ENCODE measurements at regions not wholly inside any gene's neighbourhood (a gene's known extent, or its start where the extent isn't known, plus 50 kb on each side); places are given as distances from the start of the nearest gene placed in this dataset.

DNA sequence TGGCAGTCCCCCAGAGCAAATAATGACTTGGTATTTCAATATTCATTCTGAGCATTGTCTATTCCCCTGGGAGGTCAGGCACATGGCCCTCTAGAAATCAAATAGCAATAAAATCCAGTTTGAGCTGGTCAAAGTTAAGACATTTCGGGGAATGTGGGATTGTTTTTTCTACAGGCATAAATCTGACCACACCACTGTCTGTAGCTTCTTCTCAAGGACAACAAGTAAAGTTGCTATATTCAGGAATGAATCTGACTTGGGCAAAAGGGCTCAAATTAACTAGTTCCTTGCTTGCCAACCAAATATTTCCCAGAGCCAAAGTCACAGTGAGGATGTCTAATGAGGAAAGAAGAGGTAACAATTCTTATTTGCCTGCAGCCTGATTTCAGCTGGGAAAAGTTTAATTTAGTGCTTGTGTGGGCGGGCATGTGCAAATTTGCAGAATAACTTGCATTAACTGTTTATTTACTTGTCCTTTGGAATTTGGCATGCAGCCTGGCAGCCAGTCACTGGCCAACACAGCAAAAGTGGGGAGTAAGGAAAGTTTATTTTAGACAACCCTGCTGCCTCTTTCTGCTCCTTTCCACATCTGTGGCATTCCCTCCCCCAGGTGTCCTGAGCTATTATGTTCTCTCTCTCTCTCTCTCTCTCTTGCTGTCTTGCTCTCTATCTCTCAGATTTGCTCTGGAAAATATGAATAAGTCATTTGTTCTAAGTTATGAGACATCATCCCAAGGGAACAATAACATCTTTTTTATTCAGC is 51.2 kb upstream of the ARHGAP20 start:
- no peaks in the 10 kb centered on the region for H3K79me2 ChIP-seq (ENCODE audit: insufficient read depth, low read depth)
- H3K4me1 ChIP-seq (ENCODE audit: low read depth, poor library complexity, severe bottlenecking) = no peaks in the 10 kb centered on the region
- TF ChIP-seq CTCF (conservative IDR thresholded peaks at IDR 0.05; ENCODE audit: low read depth, low read length) = no peak
- no peak overlapping the region for H3K27ac ChIP-seq
- H3K4me3 ChIP-seq (IDR thresholded peaks at IDR 0.05; ENCODE audit: insufficient read depth, low read depth, low read length) = no peak overlapping the region
- H2AFZ ChIP-seq (ENCODE audit: low read depth) = no peak overlapping the region
- no peaks in the 10 kb centered on the region for H3K27me3 ChIP-seq (ENCODE audit: insufficient read depth, low read depth)
- H4K20me1 ChIP-seq (ENCODE audit: insufficient read depth) = no peaks in the 10 kb centered on the region
- no peak overlapping the region for H3K9ac ChIP-seq
- no peaks in the 10 kb centered on the region for H3K36me3 ChIP-seq (ENCODE audit: insufficient read depth)
- H3K4me2 ChIP-seq = no peak overlapping the region

DNA sequence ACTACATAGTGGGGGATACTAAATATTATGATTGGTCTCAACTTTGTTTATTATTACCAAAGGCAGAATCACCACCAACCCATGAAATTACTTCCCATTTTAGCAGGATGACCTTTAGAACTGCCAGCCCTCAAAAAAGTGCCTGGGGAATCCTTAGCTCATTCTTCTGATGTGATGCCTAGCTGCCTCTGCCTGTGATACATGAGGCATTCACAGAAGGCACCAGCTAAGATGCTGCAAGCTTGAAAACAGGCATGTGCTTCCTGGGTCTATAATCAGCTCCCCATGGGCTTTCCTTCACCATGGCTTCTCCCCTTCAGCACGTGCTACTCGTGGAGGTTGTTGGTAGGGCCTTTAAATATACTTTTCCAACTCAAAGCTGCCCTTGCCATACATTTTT is 50.4 kb upstream of the ARHGAP20 start:
- Histone ChIP-seq H3K4me3 (IDR thresholded peaks at IDR 0.05; ENCODE audit: insufficient read depth, low read depth, low read length) (no peak overlapping the region), H3K79me2 (ENCODE audit: insufficient read depth, low read depth) (no peaks in the 10 kb centered on the region), H3K4me2 (no peak overlapping the region), H3K9ac (no peak overlapping the region), H3K36me3 (ENCODE audit: insufficient read depth) (no peaks in the 10 kb centered on the region), H3K4me1 (ENCODE audit: low read depth, poor library complexity, severe bottlenecking) (no peaks in the 10 kb centered on the region), H2AFZ (ENCODE audit: low read depth) (no peak overlapping the region), H3K27ac (no peak overlapping the region), H3K27me3 (ENCODE audit: insufficient read depth, low read depth) (no peaks in the 10 kb centered on the region), H4K20me1 (ENCODE audit: insufficient read depth) (no peaks in the 10 kb centered on the region)
- TF ChIP-seq CTCF (conservative IDR thresholded peaks at IDR 0.05; ENCODE audit: low read depth, low read length) = no peak
